Thoracic aorta (tissue), 2 donors: ENCODE measurements at regions not wholly inside any gene's neighbourhood (a gene's known extent, or its start where the extent isn't known, plus 50 kb on each side); places are given as distances from the start of the nearest gene placed in this dataset.

Experiments
- ATAC-seq: fragments of 150-250 bp; one replicate; pipeline ENCODE4 v1.8.0; 2017; ENCODE audit warnings: low read depth; ENCODE audit not compliant: insufficient number of reproducible peaks, low FRiP score
- DNase-seq: peaks from one replicate; pipeline ENCODE4 v3.0.0-alpha.2; 2020; ENCODE audit warnings: low spot score
- H3K27ac ChIP-seq, 2 donors: fragments of 200-600 bp; sonication (generic); 1 replicate in 1 of 2; 2 replicates in 1 of 2; pipeline ENCODE4 v1.5.1; 2016; ENCODE audit warnings: mild to moderate bottlenecking in 2 of 2, moderate library complexity in 2 of 2
- H3K27me3 ChIP-seq: fragments of 200-600 bp; sonication (generic); replicated peaks from 2 replicates; pipeline ENCODE4 v1.6.0; 2016; ENCODE audit warnings: mild to moderate bottlenecking; ENCODE audit not compliant: insufficient read depth
- H3K36me3 ChIP-seq: fragments of 200-600 bp; sonication (generic); one replicate; pipeline ENCODE4 v1.5.1; 2016
- H3K4me1 ChIP-seq, 2 donors: fragments of 200-600 bp; sonication (generic); 1 replicate in 1 of 2; 2 replicates in 1 of 2; pipeline versions ENCODE4 v1.5.1 to v1.6.0; 2016; ENCODE audit warnings: low read depth in 2 of 2, mild to moderate bottlenecking in 1 of 2; ENCODE audit not compliant: control insufficient read depth in 1 of 2
- H3K4me3 ChIP-seq: fragments of 200-600 bp; sonication (generic); 2 replicates; pipeline ENCODE4 v1.5.1; 2016; ENCODE audit warnings: mild to moderate bottlenecking
- H3K9me3 ChIP-seq: fragments of 200-600 bp; sonication (generic); 2 replicates; pipeline ENCODE4 v1.5.1; 2016
- TF ChIP-seq, protein P1 (sequence below): fragments of 200-600 bp; sonication (generic); IDR thresholded peaks from one replicate; pipeline ENCODE4 v1.5.1; 2019; ENCODE audit warnings: antibody characterized with exemption

DNA sequence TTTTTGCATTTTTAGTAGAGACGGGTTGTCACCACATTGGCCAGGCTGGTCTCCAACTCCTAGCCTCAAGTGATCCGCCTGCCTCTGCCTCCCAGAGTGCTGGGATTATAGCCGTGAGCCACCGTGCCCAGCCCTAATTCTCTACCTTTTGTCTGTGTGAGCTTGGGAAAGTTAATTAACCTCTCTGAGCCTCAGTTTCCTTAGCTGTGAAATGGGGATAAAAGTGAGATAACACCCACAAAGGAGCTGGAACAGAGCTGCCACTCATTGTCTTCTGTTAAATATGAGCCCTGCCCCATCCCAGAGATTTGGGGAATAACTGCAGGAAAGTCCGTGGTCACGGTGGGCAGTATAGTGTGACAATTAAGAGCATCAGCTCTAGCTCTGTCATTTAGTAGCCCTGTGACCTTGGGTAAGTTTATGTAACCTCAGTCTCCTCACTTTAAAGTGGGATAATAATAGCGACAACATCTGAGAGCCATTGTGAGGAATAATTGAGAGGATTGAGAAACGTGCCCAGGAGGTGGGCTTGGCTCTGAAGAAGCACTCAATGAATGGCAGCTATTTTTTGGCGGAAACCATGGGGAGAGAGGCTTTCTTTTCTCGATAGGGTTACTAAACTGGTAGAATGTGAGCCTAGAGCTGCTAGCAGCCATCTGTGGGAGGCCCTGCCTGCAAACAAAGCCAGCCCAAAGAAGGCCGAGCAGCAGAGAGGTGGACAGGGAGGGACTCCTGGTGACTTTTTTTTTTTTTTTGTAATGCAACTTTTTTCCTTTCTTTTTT is 60.8 kb upstream of the MED13L start:
- Histone ChIP-seq H3K9me3 (no peaks in the 10 kb centered on the region), H3K4me1 (no peaks in the 10 kb centered on the region), H3K36me3 (no peaks in the 10 kb centered on the region), H3K27ac (no peak overlapping the region), H3K27me3 (no peaks in the 10 kb centered on the region), H3K4me3 (no peak overlapping the region)
- DNase-seq (no peak), ATAC-seq (no peak)
- TF ChIP-seq, protein P1, sequence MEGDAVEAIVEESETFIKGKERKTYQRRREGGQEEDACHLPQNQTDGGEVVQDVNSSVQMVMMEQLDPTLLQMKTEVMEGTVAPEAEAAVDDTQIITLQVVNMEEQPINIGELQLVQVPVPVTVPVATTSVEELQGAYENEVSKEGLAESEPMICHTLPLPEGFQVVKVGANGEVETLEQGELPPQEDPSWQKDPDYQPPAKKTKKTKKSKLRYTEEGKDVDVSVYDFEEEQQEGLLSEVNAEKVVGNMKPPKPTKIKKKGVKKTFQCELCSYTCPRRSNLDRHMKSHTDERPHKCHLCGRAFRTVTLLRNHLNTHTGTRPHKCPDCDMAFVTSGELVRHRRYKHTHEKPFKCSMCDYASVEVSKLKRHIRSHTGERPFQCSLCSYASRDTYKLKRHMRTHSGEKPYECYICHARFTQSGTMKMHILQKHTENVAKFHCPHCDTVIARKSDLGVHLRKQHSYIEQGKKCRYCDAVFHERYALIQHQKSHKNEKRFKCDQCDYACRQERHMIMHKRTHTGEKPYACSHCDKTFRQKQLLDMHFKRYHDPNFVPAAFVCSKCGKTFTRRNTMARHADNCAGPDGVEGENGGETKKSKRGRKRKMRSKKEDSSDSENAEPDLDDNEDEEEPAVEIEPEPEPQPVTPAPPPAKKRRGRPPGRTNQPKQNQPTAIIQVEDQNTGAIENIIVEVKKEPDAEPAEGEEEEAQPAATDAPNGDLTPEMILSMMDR, result no peak

DNA sequence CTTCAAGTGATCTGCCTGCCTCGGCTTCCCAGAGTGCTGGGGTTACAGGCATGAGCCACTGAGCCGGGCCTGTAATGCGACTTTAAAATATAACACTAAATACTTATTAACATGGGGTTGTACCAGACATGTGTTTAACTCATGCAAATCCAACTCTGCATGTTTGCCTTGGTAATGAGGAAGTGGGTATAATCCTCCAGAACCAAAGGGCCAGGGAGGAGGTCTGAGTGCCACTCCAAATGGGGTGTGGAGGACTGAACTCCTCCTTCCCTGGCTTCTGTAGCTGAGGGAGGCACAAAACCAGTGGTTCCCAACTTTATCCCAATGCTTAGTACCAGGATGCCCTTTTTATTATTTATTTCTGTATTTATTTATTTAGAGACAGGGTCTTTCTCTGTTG is 61.6 kb upstream of the MED13L start:
- no peaks in the 10 kb centered on the region for H3K27me3 ChIP-seq
- no peaks in the 10 kb centered on the region for H3K9me3 ChIP-seq
- DNase-seq (no peak), ATAC-seq (no peak)
- H3K36me3 ChIP-seq, result no peaks in the 10 kb centered on the region
- no peak overlapping the region for H3K4me3 ChIP-seq
- H3K27ac ChIP-seq, result no peak overlapping the region
- TF ChIP-seq, protein P1, result no peak
- no peaks in the 10 kb centered on the region for H3K4me1 ChIP-seq

DNA sequence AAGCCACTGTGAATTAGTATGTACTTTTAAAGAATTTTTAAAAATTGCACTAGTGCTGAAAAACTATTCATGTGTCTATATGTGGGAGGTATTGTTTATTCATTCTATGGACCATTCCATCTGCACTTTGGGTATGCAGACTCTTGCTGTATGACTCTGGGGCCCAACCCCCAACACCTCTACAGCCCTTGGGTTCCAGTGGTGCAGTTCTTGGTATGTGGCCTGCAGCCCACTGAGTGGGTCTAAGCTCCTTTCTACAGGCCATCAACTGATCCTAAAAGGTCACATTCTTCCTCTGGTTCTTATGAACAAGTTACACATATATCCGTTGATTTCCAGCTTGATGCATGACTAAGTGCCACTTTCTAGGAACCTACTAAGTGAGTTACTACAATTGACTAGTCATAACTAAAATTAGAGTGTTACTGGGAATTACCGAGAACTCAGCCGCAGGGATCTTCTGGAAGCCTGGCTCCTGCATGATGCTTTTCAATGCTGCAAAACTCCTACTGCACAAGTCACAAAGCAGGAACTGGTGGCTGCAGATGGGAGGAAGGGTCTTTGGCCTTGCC is 62.4 kb upstream of the MED13L start:
- ATAC-seq (no peak), DNase-seq (no peak)
- Histone ChIP-seq H3K9me3 (no peaks in the 10 kb centered on the region), H3K4me1 (no peaks in the 10 kb centered on the region), H3K27ac (no peak overlapping the region), H3K27me3 (no peaks in the 10 kb centered on the region), H3K36me3 (no peaks in the 10 kb centered on the region), H3K4me3 (no peak overlapping the region)
- TF ChIP-seq, protein P1, result no peak

DNA sequence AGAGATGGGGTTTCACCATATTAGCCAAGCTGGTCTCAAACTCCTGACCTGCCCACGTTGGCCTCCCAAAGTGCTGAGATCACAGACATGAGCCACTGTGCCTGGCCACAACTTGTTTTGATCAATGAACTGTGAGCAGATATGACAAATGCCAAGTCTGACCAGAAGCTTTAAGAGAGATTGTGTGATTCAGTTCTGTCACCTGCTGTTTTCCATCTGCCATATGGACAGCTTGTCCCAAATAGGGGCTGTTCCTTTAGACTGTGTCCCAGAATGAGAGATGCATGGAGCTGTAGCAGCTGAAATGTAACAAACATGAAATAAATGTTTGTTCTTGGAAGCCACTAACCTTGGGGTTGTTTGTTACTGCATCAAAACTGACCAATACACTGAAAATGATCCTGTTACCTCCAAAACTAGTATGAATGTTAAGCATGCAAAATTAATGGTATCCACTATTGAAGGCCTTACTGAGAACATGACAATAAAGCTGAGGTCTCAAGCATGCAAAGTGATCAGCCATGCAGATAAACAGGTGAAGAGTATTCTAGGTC is 65.9 kb upstream of the MED13L start:
- ATAC-seq (no peak), DNase-seq (no peak)
- TF ChIP-seq, protein P1, result no peak
- Histone ChIP-seq H3K27me3 (no peaks in the 10 kb centered on the region), H3K36me3 (no peaks in the 10 kb centered on the region), H3K4me1 (peaks cover 11 to 20% of the 10 kb centered on the region in 2 donors), H3K27ac (no peak overlapping the region), H3K9me3 (no peaks in the 10 kb centered on the region), H3K4me3 (no peak overlapping the region)

DNA sequence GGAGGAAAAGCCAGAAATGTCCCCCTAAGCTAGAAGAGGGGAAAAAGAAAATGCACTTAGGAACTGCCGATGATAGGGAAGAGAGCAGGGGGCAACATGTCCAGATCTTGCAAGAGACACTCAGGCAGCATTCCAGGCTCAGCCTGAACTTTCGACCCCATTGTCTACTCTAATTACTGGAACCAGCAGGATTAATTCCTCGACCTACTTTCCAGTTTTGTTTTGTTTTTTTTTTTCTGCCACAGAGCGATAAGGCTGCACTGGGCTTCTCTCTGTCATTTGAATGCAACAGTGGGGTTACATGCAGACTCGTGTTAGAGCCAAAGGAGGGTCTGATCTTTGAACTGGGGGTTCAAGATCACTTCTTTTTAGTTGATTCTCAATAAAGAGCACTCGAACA is 68.7 kb upstream of the MED13L start:
- DNase-seq (no peak), ATAC-seq (no peak)
- Histone ChIP-seq H3K4me3 (no peak overlapping the region), H3K27me3 (no peaks in the 10 kb centered on the region), H3K36me3 (no peaks in the 10 kb centered on the region), H3K4me1 (peaks cover 11 to 20% of the 10 kb centered on the region in 2 donors), H3K27ac (no peak overlapping the region), H3K9me3 (no peaks in the 10 kb centered on the region)
- TF ChIP-seq, protein P1, result no peak
